Ascending aorta (tissue), 2 donors: ENCODE measurements at regions not wholly inside any gene's neighbourhood (a gene's known extent, or its start where the extent isn't known, plus 50 kb on each side); places are given as distances from the start of the nearest gene placed in this dataset.

Experiments
- DNase-seq, 2 donors: peaks; one replicate each; pipeline ENCODE4 v3.0.0-alpha.2; 2019; ENCODE audit warnings: low spot score in 2 of 2
- H3K27ac ChIP-seq, 2 donors: fragments of 200-600 bp; sonication (generic); one replicate each; pipeline ENCODE4 v1.5.1; 2016 to 2017; ENCODE audit warnings: mild to moderate bottlenecking in 1 of 2
- H3K27me3 ChIP-seq: fragments of 200-600 bp; sonication (generic); one replicate; pipeline ENCODE4 v1.5.1; 2017
- H3K36me3 ChIP-seq, 2 donors: fragments of 200-600 bp; sonication (generic); one replicate each; pipeline ENCODE4 v1.5.1; 2016
- H3K4me1 ChIP-seq, 2 donors: fragments of 200-600 bp; sonication (generic); one replicate each; pipeline ENCODE4 v1.5.1; 2016 to 2017; ENCODE audit warnings: mild to moderate bottlenecking in 1 of 2
- H3K4me3 ChIP-seq, 2 donors: fragments of 200-600 bp; sonication (generic); one replicate each; pipeline ENCODE4 v1.5.1; 2016 to 2017; ENCODE audit warnings: mild to moderate bottlenecking in 1 of 2
- H3K9me3 ChIP-seq, 2 donors: fragments of 200-600 bp; sonication (generic); one replicate each; pipeline ENCODE4 v1.5.1; 2016
- CTCF ChIP-seq, 3 experiments: fragments of 200-600 bp in 2 of 3; fragments of 450-650 bp in 1 of 3; sonication (generic) in 2 of 3; IDR thresholded peaks; one replicate each; pipeline ENCODE4 v1.5.1; 2016 to 2019; ENCODE audit warnings: antibody characterized with exemption in 3 of 3, mild to moderate bottlenecking in 1 of 3, moderate library complexity in 1 of 3
- intact Hi-C: fragments of 100-400 bp; cut with DNase I; formaldehyde crosslinking; loops from one replicate; pipeline ENCODE4 v1.15.1; 2023

- intact Hi-C loops: no loop called here
- Histone ChIP-seq H3K36me3 (no peaks in the 10 kb centered on the region), H3K4me1 (no peaks in the 10 kb centered on the region), H3K4me3 (no peak overlapping the region), H3K9me3 (no peaks in the 10 kb centered on the region), H3K27ac (no peak overlapping the region), H3K27me3 (no peaks in the 10 kb centered on the region)
- no peak for TF ChIP-seq CTCF (IDR thresholded peaks at IDR 0.05)
- no peak for DNase-seq
Measured at GRCh38 chr15:35998663-35999602, 453.0 kb upstream of the DPH6 start.

DNA sequence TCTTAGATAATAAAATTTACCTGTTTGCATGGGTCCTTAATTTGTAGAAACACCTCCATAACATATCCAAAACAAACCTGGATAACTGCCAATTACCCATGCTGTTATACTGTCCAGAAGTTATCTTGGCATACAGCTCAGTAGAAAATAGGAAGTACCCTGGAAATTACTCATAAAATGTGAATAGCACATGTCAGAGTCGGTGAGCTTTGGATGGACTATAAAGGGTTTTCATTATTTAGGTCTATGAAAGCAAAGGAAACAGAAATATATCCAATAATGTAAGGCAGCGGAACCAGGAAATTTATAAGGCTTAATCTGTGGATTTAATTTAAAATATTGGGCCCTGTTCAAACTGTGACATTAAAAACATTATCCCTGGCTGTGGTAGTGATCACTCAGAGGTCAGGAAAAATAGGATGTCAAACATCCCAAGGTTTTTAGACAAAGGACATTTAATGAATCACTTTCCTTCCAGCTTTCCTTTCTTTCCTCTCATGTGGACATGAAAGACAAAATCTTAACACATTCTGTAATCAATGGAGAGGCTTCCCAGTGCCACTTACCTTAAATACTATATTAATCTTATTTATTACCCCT is 459.0 kb upstream of the DPH6 start:
- Histone ChIP-seq H3K4me3 (no peak overlapping the region), H3K27ac (no peak overlapping the region), H3K9me3 (peaks cover 0 to 4% of the 10 kb centered on the region in 2 donors), H3K36me3 (no peaks in the 10 kb centered on the region), H3K27me3 (no peaks in the 10 kb centered on the region), H3K4me1 (no peaks in the 10 kb centered on the region)
- intact Hi-C loops: no loop called here
- DNase-seq: no peak
- TF ChIP-seq CTCF (IDR thresholded peaks at IDR 0.05): no peak

- H3K9me3 ChIP-seq: peaks cover 0 to 4% of the 10 kb centered on the region in 2 donors
- DNase-seq: no peak
- H3K27me3 ChIP-seq: no peaks in the 10 kb centered on the region
- no peak overlapping the region for H3K27ac ChIP-seq
- intact Hi-C loops: no loop called here
- H3K36me3 ChIP-seq: no peaks in the 10 kb centered on the region
- H3K4me3 ChIP-seq: no peak overlapping the region
- TF ChIP-seq CTCF (IDR thresholded peaks at IDR 0.05): no peak
- H3K4me1 ChIP-seq: no peaks in the 10 kb centered on the region
Measured at GRCh38 chr15:36005542-36005941, 459.6 kb upstream of the DPH6 start.

DNA sequence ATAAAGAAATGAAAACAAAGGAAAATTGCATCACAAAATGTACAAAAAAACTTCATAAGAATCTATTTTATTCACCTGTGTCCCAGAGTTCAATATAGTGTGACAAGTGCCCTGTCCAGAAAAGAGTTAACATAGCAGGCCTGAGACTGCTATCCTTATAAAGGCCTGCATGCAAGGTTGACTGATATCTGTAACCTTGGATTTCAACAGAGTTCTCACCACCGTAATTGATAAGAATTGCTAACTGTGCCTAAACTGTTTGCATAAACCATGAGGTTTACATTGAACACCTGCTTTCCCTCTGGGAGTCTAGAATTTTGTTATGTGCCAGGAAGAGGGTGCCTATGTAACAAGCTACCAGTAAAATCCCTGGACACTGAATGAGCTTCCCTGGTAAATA is 461.7 kb upstream of the DPH6 start:
- Histone ChIP-seq H3K27me3 (no peaks in the 10 kb centered on the region), H3K27ac (no peak overlapping the region), H3K36me3 (no peaks in the 10 kb centered on the region), H3K9me3 (peaks cover 0 to 4% of the 10 kb centered on the region in 2 donors), H3K4me3 (no peak overlapping the region), H3K4me1 (no peaks in the 10 kb centered on the region)
- no peak for DNase-seq
- TF ChIP-seq CTCF (IDR thresholded peaks at IDR 0.05): no peak
- intact Hi-C loops: no loop called here

- no peak for DNase-seq
- peaks cover 0 to 4% of the 10 kb centered on the region in 2 donors for H3K9me3 ChIP-seq
- H3K4me1 ChIP-seq: no peaks in the 10 kb centered on the region
- no peaks in the 10 kb centered on the region for H3K27me3 ChIP-seq
- no peak for TF ChIP-seq CTCF (IDR thresholded peaks at IDR 0.05)
- no peak overlapping the region for H3K27ac ChIP-seq
- H3K36me3 ChIP-seq: no peaks in the 10 kb centered on the region
- intact Hi-C loops: no loop called here
- no peak overlapping the region for H3K4me3 ChIP-seq
Measured at GRCh38 chr15:36008719-36009118, 462.8 kb upstream of the DPH6 start.
